HG03060 (cell line): ENCODE measurements at regions not wholly inside any gene's neighbourhood (a gene's known extent, or its start where the extent isn't known, plus 50 kb on each side); places are given as distances from the start of the nearest gene placed in this dataset.

Experiments
- ATAC-seq: cut with Tn5 transposase; IDR thresholded peaks from one replicate; pipeline ENCODE4 v1.9.1; 2021; ENCODE audit warnings: low read depth, moderate number of reproducible peaks; ENCODE audit not compliant: unreplicated experiment

- ATAC-seq = no peak
Observed at GRCh38 chr12:124726596-124727263, 136.9 kb downstream of the SCARB1 start.

GRCh38 chr12:124725597-124726237 lies 137.9 kb downstream of the SCARB1 start:
- no peak for ATAC-seq

GRCh38 chr12:124725099-124725498 lies 138.6 kb downstream of the SCARB1 start:
- ATAC-seq = no peak

GRCh38 chr12:124722878-124723277 lies 140.8 kb downstream of the SCARB1 start:
- no peak for ATAC-seq

- ATAC-seq = no peak
Observed at GRCh38 chr12:124721501-124722162, 142.0 kb downstream of the SCARB1 start.

GRCh38 chr12:124720681-124721500 lies 142.8 kb downstream of the SCARB1 start:
- ATAC-seq = no peak

- no peak for ATAC-seq
Observed at GRCh38 chr12:124720004-124720680, 143.5 kb downstream of the SCARB1 start.

GRCh38 chr12:124719231-124719630 lies 144.4 kb downstream of the SCARB1 start:
- no peak for ATAC-seq

- no peak for ATAC-seq
Observed at GRCh38 chr12:124718458-124718857, 145.2 kb downstream of the SCARB1 start.

- no peak for ATAC-seq
Observed at GRCh38 chr12:124718036-124718435, 145.6 kb downstream of the SCARB1 start.

- ATAC-seq = no peak
Observed at GRCh38 chr12:124717318-124717717, 146.3 kb downstream of the SCARB1 start.

GRCh38 chr12:124716208-124717130 lies 147.2 kb downstream of the SCARB1 start:
- ATAC-seq = no peak

GRCh38 chr12:124715121-124715990 lies 147.9 kb upstream of the NCOR2 start:
- no peak for ATAC-seq

- peak; percentile 62 for ATAC-seq
Observed at GRCh38 chr12:124713436-124714082, 146.1 kb upstream of the NCOR2 start.

- ATAC-seq = no peak
Observed at GRCh38 chr12:124713041-124713435, 145.6 kb upstream of the NCOR2 start.

GRCh38 chr12:124711344-124711743 lies 143.9 kb upstream of the NCOR2 start:
- no peak for ATAC-seq

GRCh38 chr12:124709722-124710687 lies 142.6 kb upstream of the NCOR2 start:
- no peak for ATAC-seq
